Inflammatory macrophage treated with lipopolysaccharide for 4 hours (primary cell): ENCODE measurements at regions not wholly inside any gene's neighbourhood (a gene's known extent, or its start where the extent isn't known, plus 50 kb on each side); places are given as distances from the start of the nearest gene placed in this dataset.
A peak's percentile ranks its signal among the peaks of the same experiment; 100 is the strongest.

Experiments
- DNase-seq: peaks from one replicate; pipeline ENCODE4 v3.0.0-alpha.2; 2020

- no peak for DNase-seq
Measured at GRCh38 chr7:118087126-118087525, 96.8 kb upstream of the LSM8 start.

GRCh38 chr7:118094044-118094443 lies 89.9 kb upstream of the LSM8 start:
- DNase-seq = no peak

GRCh38 chr7:118104812-118105441 lies 79.0 kb upstream of the LSM8 start:
- peak; percentile 19 for DNase-seq

- DNase-seq = peak; percentile 2
Measured at GRCh38 chr7:118109607-118110006, 74.4 kb upstream of the LSM8 start.

- peak; percentile 57 for DNase-seq
Measured at GRCh38 chr7:118110178-118110925, 73.6 kb upstream of the LSM8 start.

GRCh38 chr7:118111347-118111746 lies 72.6 kb upstream of the LSM8 start:
- no peak for DNase-seq

GRCh38 chr7:118114175-118114574 lies 69.8 kb upstream of the LSM8 start:
- no peak for DNase-seq

- DNase-seq = no peak
Measured at GRCh38 chr7:118129041-118129795, 54.7 kb upstream of the LSM8 start.

GRCh38 chr7:118132764-118133163 lies 51.2 kb upstream of the LSM8 start:
- no peak for DNase-seq
